ENCODE measurements at regions not wholly inside any gene's neighbourhood (a gene's known extent, or its start where the extent isn't known, plus 50 kb on each side); places are given as distances from the start of the nearest gene placed in this dataset.

DNA sequence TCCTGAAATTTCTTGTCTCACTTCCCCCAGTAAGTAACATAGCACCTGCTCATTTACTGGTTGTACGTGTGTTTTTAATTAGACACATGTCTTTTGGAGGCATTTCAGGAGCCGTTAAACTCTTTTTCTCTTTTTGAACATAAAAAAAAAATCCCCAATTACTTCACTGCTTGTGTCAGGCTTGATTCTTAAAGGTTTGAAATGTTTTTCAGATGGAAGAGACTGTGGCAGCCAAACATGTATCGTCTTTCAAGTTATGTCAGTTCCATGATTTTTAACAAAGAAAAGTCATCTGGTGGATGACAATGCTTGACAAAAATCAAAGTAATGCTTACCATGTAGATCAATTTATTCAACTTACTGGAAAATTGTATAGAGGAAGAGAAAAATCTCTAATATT is 585.8 kb downstream of the GATA3 start:
- 84 to 96% (median 85%) methylated on average over 3 of the region's 3 CpGs for WGBS, 3 donors
- FAIRE-seq (no peak), DNase-seq (no peak)
- no peaks in the 10 kb centered on the region for H3K9me3 ChIP-seq (ENCODE audit: control insufficient read depth in 2 of 2, insufficient read depth in 1 of 2, low read depth in 1 of 2, low read length in 1 of 2)
- H3K4me1 ChIP-seq (ENCODE audit: control insufficient read depth in 3 of 3, insufficient read depth in 2 of 3, low read depth in 1 of 3, low read length in 2 of 3) = no peaks in the 10 kb centered on the region
- H3K36me3 ChIP-seq (ENCODE audit: control insufficient read depth in 3 of 3, insufficient read depth in 2 of 3, low read depth in 1 of 3, low read length in 3 of 3) = no peaks in the 10 kb centered on the region
- no peak overlapping the region for H3K27ac ChIP-seq (ENCODE audit: low read depth in 1 of 3, low read length in 2 of 3)
- no peak overlapping the region for H3K4me3 ChIP-seq (ENCODE audit: low read depth in 1 of 3, low read length in 3 of 3)
- H3K27me3 ChIP-seq (ENCODE audit: control insufficient read depth in 3 of 3, insufficient read depth in 3 of 3, low read length in 3 of 3) = no peaks in the 10 kb centered on the region

DNA sequence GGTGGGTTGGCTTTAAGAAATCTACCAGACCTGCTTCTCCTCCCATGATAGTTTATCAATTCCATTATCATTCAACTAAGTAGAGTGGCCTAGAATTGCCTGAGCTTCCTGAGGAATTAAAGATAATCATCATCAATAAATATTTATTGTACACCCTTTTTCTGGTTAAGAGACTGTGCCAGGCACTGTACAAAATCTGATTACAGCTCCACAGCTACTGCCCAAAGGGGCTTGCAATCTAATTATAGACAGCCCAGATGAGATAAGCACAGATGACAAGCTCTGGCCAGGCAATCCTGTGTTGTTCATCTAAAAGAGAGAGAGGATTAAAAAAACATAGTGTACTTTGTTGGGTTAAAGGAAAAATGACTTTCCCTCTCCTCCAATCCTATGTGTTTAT is 586.4 kb downstream of the GATA3 start:
- Histone ChIP-seq H3K9me3 (ENCODE audit: control insufficient read depth in 2 of 2, insufficient read depth in 1 of 2, low read depth in 1 of 2, low read length in 1 of 2) (no peaks in the 10 kb centered on the region), H3K36me3 (ENCODE audit: control insufficient read depth in 3 of 3, insufficient read depth in 2 of 3, low read depth in 1 of 3, low read length in 3 of 3) (no peaks in the 10 kb centered on the region), H3K4me1 (ENCODE audit: control insufficient read depth in 3 of 3, insufficient read depth in 2 of 3, low read depth in 1 of 3, low read length in 2 of 3) (no peaks in the 10 kb centered on the region), H3K27me3 (ENCODE audit: control insufficient read depth in 3 of 3, insufficient read depth in 3 of 3, low read length in 3 of 3) (no peaks in the 10 kb centered on the region), H3K4me3 (ENCODE audit: low read depth in 1 of 3, low read length in 3 of 3) (no peak overlapping the region), H3K27ac (ENCODE audit: low read depth in 1 of 3, low read length in 2 of 3) (no peak overlapping the region)
- no peak for DNase-seq
- FAIRE-seq = no peak

DNA sequence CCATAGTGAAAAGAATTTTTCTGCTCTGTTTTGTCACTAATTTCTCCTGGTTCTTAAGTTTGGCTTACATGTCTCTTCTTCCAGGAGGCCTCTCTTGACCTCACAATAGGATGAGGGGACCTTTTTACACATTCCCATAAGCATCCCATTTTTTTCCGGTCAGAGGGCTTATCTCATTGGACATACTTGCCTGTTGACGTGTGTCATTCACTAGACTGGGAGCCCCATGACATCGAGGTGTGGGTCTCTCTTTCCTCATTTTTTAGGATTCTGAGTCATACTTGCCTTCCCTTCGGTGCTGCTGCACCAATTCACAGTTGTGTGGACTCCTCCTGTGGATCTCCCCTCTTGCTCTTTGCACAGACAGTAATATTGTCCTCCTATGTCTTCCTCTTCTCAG is 601.8 kb downstream of the GATA3 start:
- DNase-seq (no peak), FAIRE-seq (no peak)
- no peaks in the 10 kb centered on the region for H3K27me3 ChIP-seq (ENCODE audit: control insufficient read depth in 3 of 3, insufficient read depth in 3 of 3, low read length in 3 of 3)
- 59 to 80% (median 64%) methylated on average over 4 of the region's 4 CpGs for WGBS, 3 donors
- no peak overlapping the region for H3K27ac ChIP-seq (ENCODE audit: low read depth in 1 of 3, low read length in 2 of 3)
- H3K4me1 ChIP-seq (ENCODE audit: control insufficient read depth in 3 of 3, insufficient read depth in 2 of 3, low read depth in 1 of 3, low read length in 2 of 3) = no peaks in the 10 kb centered on the region
- H3K9me3 ChIP-seq (ENCODE audit: control insufficient read depth in 2 of 2, insufficient read depth in 1 of 2, low read depth in 1 of 2, low read length in 1 of 2) = no peaks in the 10 kb centered on the region
- H3K36me3 ChIP-seq (ENCODE audit: control insufficient read depth in 3 of 3, insufficient read depth in 2 of 3, low read depth in 1 of 3, low read length in 3 of 3) = no peaks in the 10 kb centered on the region
- H3K4me3 ChIP-seq (ENCODE audit: low read depth in 1 of 3, low read length in 3 of 3) = no peak overlapping the region

DNA sequence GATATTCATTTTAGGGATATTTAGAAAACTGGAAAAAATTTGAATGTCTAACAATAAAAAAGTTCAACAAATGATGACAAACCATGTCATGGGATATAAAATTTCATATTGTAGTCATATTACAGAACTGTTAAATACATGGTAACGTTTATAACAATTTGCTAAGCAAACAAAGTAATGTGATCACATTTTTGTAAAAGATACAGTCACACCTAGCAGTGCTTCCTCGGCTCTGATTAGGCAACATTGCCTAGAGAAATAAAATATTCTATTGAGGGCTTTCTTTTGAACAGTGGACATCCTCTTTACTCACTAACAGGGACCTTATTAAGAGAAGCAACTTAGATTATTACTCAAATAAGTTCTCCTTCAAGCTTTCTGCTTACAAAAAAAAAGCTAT is 605.5 kb downstream of the GATA3 start:
- no peaks in the 10 kb centered on the region for H3K27me3 ChIP-seq (ENCODE audit: control insufficient read depth in 3 of 3, insufficient read depth in 3 of 3, low read length in 3 of 3)
- H3K27ac ChIP-seq (ENCODE audit: low read depth in 1 of 3, low read length in 2 of 3) = no peak overlapping the region
- WGBS, 3 donors = 26 to 59% (median 31%) methylated on average over 2 of the region's 2 CpGs
- DNase-seq = no peak
- no peaks in the 10 kb centered on the region for H3K9me3 ChIP-seq (ENCODE audit: control insufficient read depth in 2 of 2, insufficient read depth in 1 of 2, low read depth in 1 of 2, low read length in 1 of 2)
- H3K4me1 ChIP-seq (ENCODE audit: control insufficient read depth in 3 of 3, insufficient read depth in 2 of 3, low read depth in 1 of 3, low read length in 2 of 3) = no peaks in the 10 kb centered on the region
- no peaks in the 10 kb centered on the region for H3K36me3 ChIP-seq (ENCODE audit: control insufficient read depth in 3 of 3, insufficient read depth in 2 of 3, low read depth in 1 of 3, low read length in 3 of 3)
- no peak for FAIRE-seq
- no peak overlapping the region for H3K4me3 ChIP-seq (ENCODE audit: low read depth in 1 of 3, low read length in 3 of 3)

DNA sequence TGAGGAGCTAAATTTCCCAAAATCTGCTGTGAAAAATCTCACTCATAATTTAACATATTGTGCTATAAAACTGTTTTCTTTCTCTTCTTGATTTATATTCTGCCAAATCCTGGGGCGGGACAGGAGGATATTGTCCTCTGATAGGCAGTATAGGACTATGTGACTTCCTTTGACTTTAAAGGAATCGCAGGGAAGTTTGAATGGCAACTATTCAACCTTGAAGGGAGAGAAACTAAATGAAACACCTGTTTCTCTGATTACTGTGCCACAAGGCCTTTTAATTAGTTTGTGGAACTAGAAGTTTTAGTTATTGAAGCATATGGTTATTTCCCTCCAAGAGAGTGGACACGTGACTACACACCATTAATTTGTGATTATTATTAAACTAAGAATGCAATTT is 607.4 kb downstream of the GATA3 start:
- no peak for DNase-seq
- no peak overlapping the region for H3K27ac ChIP-seq (ENCODE audit: low read depth in 1 of 3, low read length in 2 of 3)
- no peaks in the 10 kb centered on the region for H3K9me3 ChIP-seq (ENCODE audit: control insufficient read depth in 2 of 2, insufficient read depth in 1 of 2, low read depth in 1 of 2, low read length in 1 of 2)
- no peaks in the 10 kb centered on the region for H3K4me1 ChIP-seq (ENCODE audit: control insufficient read depth in 3 of 3, insufficient read depth in 2 of 3, low read depth in 1 of 3, low read length in 2 of 3)
- 71 to 84% (median 81%) methylated on average over 3 of the region's 3 CpGs for WGBS, 3 donors
- no peaks in the 10 kb centered on the region for H3K27me3 ChIP-seq (ENCODE audit: control insufficient read depth in 3 of 3, insufficient read depth in 3 of 3, low read length in 3 of 3)
- no peak overlapping the region for H3K4me3 ChIP-seq (ENCODE audit: low read depth in 1 of 3, low read length in 3 of 3)
- no peaks in the 10 kb centered on the region for H3K36me3 ChIP-seq (ENCODE audit: control insufficient read depth in 3 of 3, insufficient read depth in 2 of 3, low read depth in 1 of 3, low read length in 3 of 3)
- FAIRE-seq = no peak

DNA sequence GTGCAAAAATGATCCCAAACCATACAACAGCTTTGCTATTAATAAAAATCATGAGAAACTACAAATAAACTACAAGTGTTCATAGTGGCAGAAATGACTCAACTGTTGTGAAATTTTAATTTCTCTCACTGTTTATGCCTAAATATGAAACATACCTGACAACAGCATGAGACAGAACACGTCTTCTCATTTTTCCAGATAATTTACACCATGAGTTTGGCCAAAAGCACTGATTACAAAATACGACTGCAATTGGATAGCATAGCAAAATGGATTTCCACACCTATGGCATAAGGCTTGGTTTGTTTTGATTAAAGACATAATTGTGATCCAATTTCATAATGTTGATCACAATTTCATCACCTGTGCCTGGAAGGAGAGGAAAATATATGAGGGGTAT is 608.6 kb downstream of the GATA3 start:
- FAIRE-seq (no peak), DNase-seq (no peak)
- WGBS, 3 donors = 60 to 74% (median 63%) methylated on average over 2 of the region's 2 CpGs
- Histone ChIP-seq H3K36me3 (ENCODE audit: control insufficient read depth in 3 of 3, insufficient read depth in 2 of 3, low read depth in 1 of 3, low read length in 3 of 3) (no peaks in the 10 kb centered on the region), H3K4me3 (ENCODE audit: low read depth in 1 of 3, low read length in 3 of 3) (no peak overlapping the region), H3K9me3 (ENCODE audit: control insufficient read depth in 2 of 2, insufficient read depth in 1 of 2, low read depth in 1 of 2, low read length in 1 of 2) (peaks cover 0 to 2% of the 10 kb centered on the region in 2 donors), H3K27ac (ENCODE audit: low read depth in 1 of 3, low read length in 2 of 3) (no peak overlapping the region), H3K4me1 (ENCODE audit: control insufficient read depth in 3 of 3, insufficient read depth in 2 of 3, low read depth in 1 of 3, low read length in 2 of 3) (no peaks in the 10 kb centered on the region), H3K27me3 (ENCODE audit: control insufficient read depth in 3 of 3, insufficient read depth in 3 of 3, low read length in 3 of 3) (no peaks in the 10 kb centered on the region)

DNA sequence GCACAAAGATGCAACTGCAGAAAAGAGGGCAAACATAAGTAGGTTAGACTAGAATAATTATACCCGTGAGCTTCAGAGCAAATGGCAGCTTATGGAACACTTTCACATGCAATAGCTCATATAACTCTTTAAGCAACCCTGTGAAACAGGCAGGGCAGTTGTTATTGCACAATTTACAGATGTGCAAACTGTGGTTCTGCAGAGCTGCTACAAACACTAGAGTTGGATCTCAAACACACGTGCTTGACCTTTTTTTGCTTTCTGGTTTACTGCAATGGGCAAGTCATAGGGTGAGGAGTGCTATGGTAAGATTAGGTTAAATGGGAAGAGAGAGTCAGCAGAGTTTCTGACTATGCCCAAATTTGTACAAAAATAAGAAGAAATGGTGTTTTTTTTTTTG is 610.8 kb downstream of the GATA3 start:
- Histone ChIP-seq H3K4me1 (ENCODE audit: control insufficient read depth in 3 of 3, insufficient read depth in 2 of 3, low read depth in 1 of 3, low read length in 2 of 3) (no peaks in the 10 kb centered on the region), H3K9me3 (ENCODE audit: control insufficient read depth in 2 of 2, insufficient read depth in 1 of 2, low read depth in 1 of 2, low read length in 1 of 2) (peaks cover 0 to 2% of the 10 kb centered on the region in 2 donors), H3K36me3 (ENCODE audit: control insufficient read depth in 3 of 3, insufficient read depth in 2 of 3, low read depth in 1 of 3, low read length in 3 of 3) (no peaks in the 10 kb centered on the region), H3K27ac (ENCODE audit: low read depth in 1 of 3, low read length in 2 of 3) (no peak overlapping the region), H3K4me3 (ENCODE audit: low read depth in 1 of 3, low read length in 3 of 3) (no peak overlapping the region), H3K27me3 (ENCODE audit: control insufficient read depth in 3 of 3, insufficient read depth in 3 of 3, low read length in 3 of 3) (no peaks in the 10 kb centered on the region)
- no peak for FAIRE-seq
- 60 to 76% (median 74%) methylated on average over 2 of the region's 2 CpGs for WGBS, 3 donors
- DNase-seq = no peak

DNA sequence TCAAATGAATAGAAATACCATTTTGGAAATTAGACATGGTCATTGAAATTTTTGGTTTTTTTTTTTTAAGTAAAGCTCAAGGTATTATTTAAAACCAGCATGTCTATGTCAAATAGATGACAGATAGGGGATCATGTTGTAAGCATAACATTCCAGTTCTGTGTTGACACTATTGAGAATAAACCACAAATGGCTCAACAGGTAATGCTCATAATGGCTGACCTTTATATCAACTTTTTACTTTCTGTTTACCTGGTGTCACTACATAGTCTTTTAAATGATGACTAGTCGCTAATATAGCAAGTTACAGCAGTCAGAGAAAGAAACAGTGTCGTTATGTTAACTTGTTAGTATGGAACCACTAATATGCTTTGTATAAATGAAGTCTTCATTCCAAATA is 616.0 kb downstream of the GATA3 start:
- Histone ChIP-seq H3K4me1 (ENCODE audit: control insufficient read depth in 3 of 3, insufficient read depth in 2 of 3, low read depth in 1 of 3, low read length in 2 of 3) (no peaks in the 10 kb centered on the region), H3K4me3 (ENCODE audit: low read depth in 1 of 3, low read length in 3 of 3) (no peak overlapping the region), H3K9me3 (ENCODE audit: control insufficient read depth in 2 of 2, insufficient read depth in 1 of 2, low read depth in 1 of 2, low read length in 1 of 2) (peaks cover 0 to 5% of the 10 kb centered on the region in 2 donors), H3K36me3 (ENCODE audit: control insufficient read depth in 3 of 3, insufficient read depth in 2 of 3, low read depth in 1 of 3, low read length in 3 of 3) (no peaks in the 10 kb centered on the region), H3K27ac (ENCODE audit: low read depth in 1 of 3, low read length in 2 of 3) (no peak overlapping the region), H3K27me3 (ENCODE audit: control insufficient read depth in 3 of 3, insufficient read depth in 3 of 3, low read length in 3 of 3) (no peaks in the 10 kb centered on the region)
- no peak for DNase-seq
- no peak for FAIRE-seq
- WGBS, 3 donors = 54 to 58% (median 57%) methylated on average over 2 of the region's 2 CpGs

DNA sequence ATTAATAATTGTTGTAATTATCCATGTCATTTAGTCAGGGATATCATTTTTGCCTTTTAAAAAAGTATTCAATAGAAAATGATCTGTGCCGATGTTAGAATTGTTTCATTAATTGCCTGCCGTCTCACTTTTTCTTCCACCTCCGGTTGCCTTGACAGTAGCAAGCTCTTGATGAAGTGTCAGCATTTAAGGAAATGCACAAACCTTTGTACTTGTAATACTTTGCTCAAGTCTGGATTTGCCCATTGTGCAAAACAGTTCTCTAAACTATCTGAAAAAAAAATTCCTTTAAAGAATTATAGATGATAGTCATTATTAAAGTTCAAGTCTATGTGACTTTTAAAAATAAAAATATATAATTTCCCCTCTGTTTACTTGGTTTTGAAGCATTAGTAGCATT is 619.7 kb downstream of the GATA3 start:
- H3K9me3 ChIP-seq (ENCODE audit: control insufficient read depth in 2 of 2, insufficient read depth in 1 of 2, low read depth in 1 of 2, low read length in 1 of 2) = peaks cover 0 to 3% of the 10 kb centered on the region in 2 donors
- no peak overlapping the region for H3K4me3 ChIP-seq (ENCODE audit: low read depth in 1 of 3, low read length in 3 of 3)
- no peaks in the 10 kb centered on the region for H3K27me3 ChIP-seq (ENCODE audit: control insufficient read depth in 3 of 3, insufficient read depth in 3 of 3, low read length in 3 of 3)
- DNase-seq = no peak
- WGBS, 3 donors = 68 to 92% (median 82%) methylated on average over 3 of the region's 3 CpGs
- H3K36me3 ChIP-seq (ENCODE audit: control insufficient read depth in 3 of 3, insufficient read depth in 2 of 3, low read depth in 1 of 3, low read length in 3 of 3) = no peaks in the 10 kb centered on the region
- no peak for FAIRE-seq
- H3K27ac ChIP-seq (ENCODE audit: low read depth in 1 of 3, low read length in 2 of 3) = no peak overlapping the region
- no peaks in the 10 kb centered on the region for H3K4me1 ChIP-seq (ENCODE audit: control insufficient read depth in 3 of 3, insufficient read depth in 2 of 3, low read depth in 1 of 3, low read length in 2 of 3)

Measured in small intestine (tissue), 7 donors.